Esophagus muscularis mucosa (tissue), 3 donors: ENCODE measurements at regions not wholly inside any gene's neighbourhood (a gene's known extent, or its start where the extent isn't known, plus 50 kb on each side); places are given as distances from the start of the nearest gene placed in this dataset.

Experiments
- CTCF ChIP-seq, 3 experiments: fragments of 200-600 bp in 2 of 3; fragments of 450-650 bp in 1 of 3; sonication (generic) in 2 of 3; IDR thresholded peaks; one replicate each; pipeline ENCODE4 v1.5.1; 2017 to 2019; ENCODE audit warnings: antibody characterized with exemption in 3 of 3, mild to moderate bottlenecking in 2 of 3, moderate library complexity in 1 of 3
- POLR2A ChIP-seq: fragments of 450-650 bp; IDR thresholded peaks from one replicate; pipeline ENCODE4 v1.6.1; 2017; ENCODE audit warnings: antibody characterized with exemption, moderate library complexity, mild to moderate bottlenecking, low read depth
- POLR2AphosphoS5 ChIP-seq, 2 donors: sonication (generic); formaldehyde crosslinking; IDR thresholded peaks; one replicate each; pipeline ENCODE4 v1.6.1; 2017; ENCODE audit warnings: antibody characterized with exemption in 2 of 2

GRCh38 chr2:123840016-123840415 is 185.1 kb upstream of the CNTNAP5 start:
- no peak for TF ChIP-seq POLR2AphosphoS5 (IDR thresholded peaks at IDR 0.05)
- TF ChIP-seq POLR2A = no peak
- no peak for TF ChIP-seq CTCF (IDR thresholded peaks at IDR 0.05)
